Pancreas (tissue), 10 donors: ENCODE measurements at regions not wholly inside any gene's neighbourhood (a gene's known extent, or its start where the extent isn't known, plus 50 kb on each side); places are given as distances from the start of the nearest gene placed in this dataset.

ENCODE experiments used
- ATAC-seq, 4 donors: fragments of 200-7000 bp; cut with Tn5 transposase; one replicate each; pipeline versions ENCODE4 v1.8.0 to v1.9.1; 2020; ENCODE audit warnings: mild to moderate bottlenecking in 4 of 4, moderate library complexity in 4 of 4
- DNase-seq, 6 donors: peaks; one replicate each; pipeline ENCODE4 v3.0.0-alpha.2; 2020
- FAIRE-seq: peaks from 2 replicates; lab custom pipeline; 2012; peaks lifted over from hg19 to GRCh38; lab: Jason Lieb, UNC
- H3K27ac ChIP-seq, 4 donors: fragments of 200-600 bp; sonication (generic); 1 replicate in 3 of 4; 2 replicates in 1 of 4; pipeline versions ENCODE4 v1.5.0 to v1.8.0; 2020
- H3K27me3 ChIP-seq, 4 donors: fragments of 200-600 bp; one replicate each; pipeline ENCODE4 v1.8.0; 2021
- H3K36me3 ChIP-seq, 3 donors: fragments of 200-600 bp; sonication (generic) in 1 of 3; one replicate each; pipeline versions ENCODE4 v1.5.0 to v1.8.0; 2020 to 2021
- H3K4me1 ChIP-seq, 3 donors: fragments of 200-600 bp; one replicate each; pipeline ENCODE4 v1.8.0; 2021
- H3K4me3 ChIP-seq, 4 donors: fragments of 200-600 bp; sonication (generic) in 2 of 4; one replicate each; pipeline versions ENCODE4 v1.5.0 to v1.8.0; 2020 to 2021
- H3K9me3 ChIP-seq, 4 donors: fragments of 200-600 bp; one replicate each; pipeline ENCODE4 v1.8.0; 2021
- CTCF ChIP-seq, 4 donors: fragments of 200-600 bp; sonication (generic) in 3 of 4; IDR thresholded peaks; one replicate each; pipeline versions ENCODE4 v1.5.0 to v1.8.0; 2021; ENCODE audit warnings: antibody characterized with exemption in 4 of 4
- WGBS, 2 donors: extraction: QIAGEN DNeasy Blood & Tissue Kit; methylation state at CpG; one replicate each; pipeline ENCODE4 v1.1.7; 2013; 5-methylcytosine and 5-hydroxymethylcytosine counted together
- intact Hi-C, 3 donors: fragments of 100-400 bp; cut with DNase I; formaldehyde crosslinking; loops; one replicate each; pipeline versions ENCODE4 v1.11.1 to v1.14.2; 2022
- donor health status: healthy with polysubstance abuse.
- donor health status: DM: no; HTN: no; CAD: no; lungs with moderate emphysema.
- donor health status: DM: no; HTN: no; CAD: no.
- donor health status: control.
- donor health status: control.
- donor health status: Bipolar disorder and iron deficiency.
- donor health status: DM: yes; HTN: yes; CAD: no.
- donor health status: DM: no; HTN: no; CAD: no.
- donor health status: DM: no; HTN: no; CAD: no.
- donor health status: DM: yes; HTN: yes; CAD: no.

GRCh38 chr13:47326061-47326460 is 429.2 kb upstream of the HTR2A start:
- intact Hi-C loops, result no loop called here
- ATAC-seq (no peak), FAIRE-seq (no peak), DNase-seq (no peak)
- 42 to 59% methylated on average over 2 of the region's 2 CpGs for WGBS, 2 donors
- Histone ChIP-seq H3K4me3 (no peak overlapping the region), H3K4me1 (no peaks in the 10 kb centered on the region), H3K36me3 (no peaks in the 10 kb centered on the region), H3K9me3 (no peaks in the 10 kb centered on the region), H3K27me3 (peaks cover 0 to 3% (median 0%) of the 10 kb centered on the region in 4 donors), H3K27ac (no peak overlapping the region)
- TF ChIP-seq CTCF (IDR thresholded peaks at IDR 0.05), result no peak

GRCh38 chr13:47317356-47317755 is 420.5 kb upstream of the HTR2A start:
- no peaks in the 10 kb centered on the region for H3K36me3 ChIP-seq
- H3K27me3 ChIP-seq, result no peaks in the 10 kb centered on the region
- no peak for DNase-seq
- no peaks in the 10 kb centered on the region for H3K4me1 ChIP-seq
- no peak overlapping the region for H3K27ac ChIP-seq
- no peaks in the 10 kb centered on the region for H3K9me3 ChIP-seq
- no peak for FAIRE-seq
- intact Hi-C loops, result no loop called here
- no peak for ATAC-seq
- H3K4me3 ChIP-seq, result no peak overlapping the region
- 63 to 67% methylated on average over 3 of the region's 3 CpGs for WGBS, 2 donors
- no peak for TF ChIP-seq CTCF (IDR thresholded peaks at IDR 0.05)

- intact Hi-C loops, result no loop called here
- no peaks in the 10 kb centered on the region for H3K36me3 ChIP-seq
- no peaks in the 10 kb centered on the region for H3K9me3 ChIP-seq
- FAIRE-seq (no peak), DNase-seq (no peak), ATAC-seq (no peak)
- 57 to 93% methylated on average over 1 of the region's 1 CpG for WGBS, 2 donors
- no peak for TF ChIP-seq CTCF (IDR thresholded peaks at IDR 0.05)
- H3K4me1 ChIP-seq, result no peaks in the 10 kb centered on the region
- no peak overlapping the region for H3K4me3 ChIP-seq
- H3K27me3 ChIP-seq, result no peaks in the 10 kb centered on the region
- H3K27ac ChIP-seq, result no peak overlapping the region
Observed at GRCh38 chr13:47310401-47310800, 413.5 kb upstream of the HTR2A start.

- Histone ChIP-seq H3K9me3 (no peaks in the 10 kb centered on the region), H3K27ac (no peak overlapping the region), H3K4me1 (no peaks in the 10 kb centered on the region), H3K36me3 (no peaks in the 10 kb centered on the region), H3K27me3 (no peaks in the 10 kb centered on the region), H3K4me3 (no peak overlapping the region)
- DNase-seq, result no peak
- ATAC-seq, result peak in 1 of 4 donors; percentile 52
- no peak for TF ChIP-seq CTCF (IDR thresholded peaks at IDR 0.05)
- intact Hi-C loops, result no loop called here
- no peak for FAIRE-seq
Observed at GRCh38 chr13:47306991-47307390, 410.1 kb upstream of the HTR2A start.

GRCh38 chr13:47303626-47304025 is 406.8 kb upstream of the HTR2A start:
- TF ChIP-seq CTCF (IDR thresholded peaks at IDR 0.05), result no peak
- ATAC-seq (no peak), DNase-seq (no peak), FAIRE-seq (no peak)
- no peaks in the 10 kb centered on the region for H3K36me3 ChIP-seq
- no peaks in the 10 kb centered on the region for H3K27me3 ChIP-seq
- no peaks in the 10 kb centered on the region for H3K4me1 ChIP-seq
- H3K27ac ChIP-seq, result no peak overlapping the region
- intact Hi-C loops, result no loop called here
- no peaks in the 10 kb centered on the region for H3K9me3 ChIP-seq
- no peak overlapping the region for H3K4me3 ChIP-seq
